ENCODE measurements at regions not wholly inside any gene's neighbourhood (a gene's known extent, or its start where the extent isn't known, plus 50 kb on each side); places are given as distances from the start of the nearest gene placed in this dataset.
A peak's percentile ranks its signal among the peaks of the same experiment; 100 is the strongest.
"Not testable (repeated sequence)": the region's sequence is repeated elsewhere in the genome, so short reads cannot be mapped to it uniquely, and the experiment has no call there.

GRCh38 chr6:166790808-166791207 is 163.8 kb upstream of the RPS6KA2 start:
- H3K36me3 ChIP-seq (ENCODE audit: control insufficient read depth in 5 of 5, insufficient read depth in 5 of 5, low read length in 5 of 5); H3K9ac ChIP-seq (ENCODE audit: low read length in 5 of 5); H3K27me3 ChIP-seq (ENCODE audit: control insufficient read depth in 5 of 5, insufficient read depth in 4 of 5, low read length in 5 of 5); H3K27ac ChIP-seq (ENCODE audit: low read depth, low read length); H3K4me1 ChIP-seq (ENCODE audit: control insufficient read depth in 5 of 5, insufficient read depth in 5 of 5, low read length in 5 of 5); H3K4me3 ChIP-seq (ENCODE audit: low read depth in 1 of 5, low read length in 5 of 5); H3K9me3 ChIP-seq (ENCODE audit: control insufficient read depth in 5 of 5, low read length in 5 of 5): not testable (repeated sequence)

GRCh38 chr6:166788846-166789529 is 161.9 kb upstream of the RPS6KA2 start:
- H3K9ac ChIP-seq (ENCODE audit: low read length in 5 of 5); H3K27me3 ChIP-seq (ENCODE audit: control insufficient read depth in 5 of 5, insufficient read depth in 4 of 5, low read length in 5 of 5); H3K9me3 ChIP-seq (ENCODE audit: control insufficient read depth in 5 of 5, low read length in 5 of 5); H3K4me1 ChIP-seq (ENCODE audit: control insufficient read depth in 5 of 5, insufficient read depth in 5 of 5, low read length in 5 of 5); H3K27ac ChIP-seq (ENCODE audit: low read depth, low read length); H3K4me3 ChIP-seq (ENCODE audit: low read depth in 1 of 5, low read length in 5 of 5); H3K36me3 ChIP-seq (ENCODE audit: control insufficient read depth in 5 of 5, insufficient read depth in 5 of 5, low read length in 5 of 5): not testable (repeated sequence)

DNA sequence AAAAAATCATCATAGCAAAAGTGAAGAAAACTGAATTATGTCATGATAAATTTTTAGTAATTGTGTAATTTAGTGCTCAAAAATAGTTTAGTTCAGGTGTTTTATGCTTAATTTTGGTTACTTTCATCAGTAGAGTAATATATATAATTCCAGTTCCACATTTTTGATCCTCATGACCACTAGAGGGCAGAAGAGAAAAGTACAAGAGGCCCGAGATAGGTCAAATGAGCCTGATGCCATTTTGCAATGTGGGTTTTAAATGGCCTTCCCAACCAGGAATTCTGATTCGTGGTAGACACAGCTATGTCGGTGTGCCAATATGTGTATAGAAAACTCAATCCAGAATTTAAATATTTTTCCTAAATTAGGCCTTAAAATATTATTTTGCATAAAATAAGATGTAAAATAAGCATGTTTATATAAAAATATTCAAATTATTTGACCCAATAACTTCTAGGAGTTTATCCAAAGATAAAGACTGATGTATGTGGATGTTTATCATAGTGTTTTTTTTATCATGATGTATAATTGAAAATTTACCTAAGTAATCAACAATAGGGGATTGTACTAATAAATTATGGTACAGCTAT is 159.7 kb upstream of the RPS6KA2 start:
- H3K27me3 ChIP-seq (ENCODE audit: control insufficient read depth in 5 of 5, insufficient read depth in 4 of 5, low read length in 5 of 5): peaks cover 0 to 3% (median 0%) of the 10 kb centered on the region in 5 donors

DNA sequence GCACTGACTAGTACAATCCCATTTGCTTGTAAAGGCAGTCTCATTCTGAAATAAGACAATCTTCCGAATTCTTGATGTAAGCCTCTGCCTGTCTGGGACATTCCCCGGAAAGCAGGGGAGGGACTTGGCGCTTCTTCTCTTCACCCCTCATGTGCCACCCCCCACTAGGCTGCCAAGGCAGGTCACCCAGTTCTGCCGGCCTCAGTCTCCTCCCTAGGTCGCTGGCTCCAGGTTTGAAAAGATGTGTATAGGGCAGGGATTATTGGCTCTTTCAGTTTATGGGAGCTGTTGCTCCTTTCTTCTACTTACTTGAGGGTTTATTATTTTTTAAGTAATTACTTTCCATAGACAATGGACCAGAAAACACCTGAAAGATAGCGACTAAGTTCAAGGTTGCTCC is 158.1 kb upstream of the RPS6KA2 start:
- Histone ChIP-seq H3K9me3 (ENCODE audit: control insufficient read depth in 5 of 5, low read length in 5 of 5) (no peaks in the 10 kb centered on the region), H3K36me3 (ENCODE audit: control insufficient read depth in 5 of 5, insufficient read depth in 5 of 5, low read length in 5 of 5) (no peaks in the 10 kb centered on the region), H3K4me3 (ENCODE audit: low read depth in 1 of 5, low read length in 5 of 5) (no peak overlapping the region), H3K27ac (ENCODE audit: low read depth, low read length) (no peak overlapping the region), H3K9ac (ENCODE audit: low read length in 5 of 5) (no peak overlapping the region), H3K27me3 (ENCODE audit: control insufficient read depth in 5 of 5, insufficient read depth in 4 of 5, low read length in 5 of 5) (peaks cover 0 to 3% (median 0%) of the 10 kb centered on the region in 5 donors), H3K4me1 (ENCODE audit: control insufficient read depth in 5 of 5, insufficient read depth in 5 of 5, low read length in 5 of 5) (no peaks in the 10 kb centered on the region)

More for the DNA sequence above, 159.7 kb upstream of the RPS6KA2 start:
- Histone ChIP-seq H3K4me3 (ENCODE audit: low read depth in 1 of 5, low read length in 5 of 5) (no peak overlapping the region), H3K9me3 (ENCODE audit: control insufficient read depth in 5 of 5, low read length in 5 of 5) (no peaks in the 10 kb centered on the region), H3K27ac (ENCODE audit: low read depth, low read length) (no peak overlapping the region), H3K4me1 (ENCODE audit: control insufficient read depth in 5 of 5, insufficient read depth in 5 of 5, low read length in 5 of 5) (no peaks in the 10 kb centered on the region), H3K36me3 (ENCODE audit: control insufficient read depth in 5 of 5, insufficient read depth in 5 of 5, low read length in 5 of 5) (no peaks in the 10 kb centered on the region), H3K9ac (ENCODE audit: low read length in 5 of 5) (no peak overlapping the region)

- peaks cover 0 to 3% (median 0%) of the 10 kb centered on the region in 5 donors for H3K27me3 ChIP-seq (ENCODE audit: control insufficient read depth in 5 of 5, insufficient read depth in 4 of 5, low read length in 5 of 5)
- no peaks in the 10 kb centered on the region for H3K4me1 ChIP-seq (ENCODE audit: control insufficient read depth in 5 of 5, insufficient read depth in 5 of 5, low read length in 5 of 5)
- H3K9me3 ChIP-seq (ENCODE audit: control insufficient read depth in 5 of 5, low read length in 5 of 5): no peaks in the 10 kb centered on the region
- no peak overlapping the region for H3K4me3 ChIP-seq (ENCODE audit: low read depth in 1 of 5, low read length in 5 of 5)
- no peak overlapping the region for H3K27ac ChIP-seq (ENCODE audit: low read depth, low read length)
- H3K9ac ChIP-seq (ENCODE audit: low read length in 5 of 5): no peak overlapping the region
- H3K36me3 ChIP-seq (ENCODE audit: control insufficient read depth in 5 of 5, insufficient read depth in 5 of 5, low read length in 5 of 5): no peaks in the 10 kb centered on the region
Measured at GRCh38 chr6:166784691-166785090, 157.6 kb upstream of the RPS6KA2 start.

GRCh38 chr6:166782520-166782919 is 155.5 kb upstream of the RPS6KA2 start:
- Histone ChIP-seq H3K27me3 (ENCODE audit: control insufficient read depth in 5 of 5, insufficient read depth in 4 of 5, low read length in 5 of 5) (peaks cover 0 to 3% (median 0%) of the 10 kb centered on the region in 5 donors), H3K9ac (ENCODE audit: low read length in 5 of 5) (peak overlapping the region in 1 of 5 donors; percentile 38), H3K27ac (ENCODE audit: low read depth, low read length) (no peak overlapping the region), H3K4me1 (ENCODE audit: control insufficient read depth in 5 of 5, insufficient read depth in 5 of 5, low read length in 5 of 5) (no peaks in the 10 kb centered on the region), H3K9me3 (ENCODE audit: control insufficient read depth in 5 of 5, low read length in 5 of 5) (no peaks in the 10 kb centered on the region), H3K36me3 (ENCODE audit: control insufficient read depth in 5 of 5, insufficient read depth in 5 of 5, low read length in 5 of 5) (no peaks in the 10 kb centered on the region), H3K4me3 (ENCODE audit: low read depth in 1 of 5, low read length in 5 of 5) (no peak overlapping the region)

DNA sequence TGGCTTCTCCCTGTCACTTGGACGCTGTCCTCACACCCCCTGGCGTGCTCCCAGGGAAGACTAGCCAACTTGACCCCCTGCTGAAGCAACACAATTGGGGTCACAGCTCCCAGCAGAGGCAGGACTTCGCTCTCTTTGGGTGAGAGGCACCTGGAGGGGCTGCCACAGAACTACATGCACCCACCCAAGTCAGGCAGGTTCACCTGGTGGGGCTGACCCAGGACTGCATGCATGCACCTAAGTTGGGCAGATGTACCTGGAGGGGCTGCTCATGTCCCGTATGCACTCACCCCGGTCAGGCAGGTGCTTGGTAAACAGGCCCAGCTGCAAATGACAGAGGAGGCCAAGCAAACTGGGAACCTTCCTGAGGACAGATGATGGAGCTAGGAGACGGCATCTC is 154.3 kb upstream of the RPS6KA2 start:
- no peak overlapping the region for H3K27ac ChIP-seq (ENCODE audit: low read depth, low read length)
- H3K9ac ChIP-seq (ENCODE audit: low read length in 5 of 5): no peak overlapping the region
- no peaks in the 10 kb centered on the region for H3K4me1 ChIP-seq (ENCODE audit: control insufficient read depth in 5 of 5, insufficient read depth in 5 of 5, low read length in 5 of 5)
- H3K27me3 ChIP-seq (ENCODE audit: control insufficient read depth in 5 of 5, insufficient read depth in 4 of 5, low read length in 5 of 5): peaks cover 0 to 8% (median 4%) of the 10 kb centered on the region in 5 donors
- no peak overlapping the region for H3K4me3 ChIP-seq (ENCODE audit: low read depth in 1 of 5, low read length in 5 of 5)
- H3K36me3 ChIP-seq (ENCODE audit: control insufficient read depth in 5 of 5, insufficient read depth in 5 of 5, low read length in 5 of 5): no peaks in the 10 kb centered on the region
- H3K9me3 ChIP-seq (ENCODE audit: control insufficient read depth in 5 of 5, low read length in 5 of 5): no peaks in the 10 kb centered on the region

GRCh38 chr6:166779963-166780683 is 153.1 kb upstream of the RPS6KA2 start:
- Histone ChIP-seq H3K4me1 (ENCODE audit: control insufficient read depth in 5 of 5, insufficient read depth in 5 of 5, low read length in 5 of 5) (no peaks in the 10 kb centered on the region), H3K9ac (ENCODE audit: low read length in 5 of 5) (no peak overlapping the region), H3K27ac (ENCODE audit: low read depth, low read length) (no peak overlapping the region), H3K4me3 (ENCODE audit: low read depth in 1 of 5, low read length in 5 of 5) (no peak overlapping the region), H3K9me3 (ENCODE audit: control insufficient read depth in 5 of 5, low read length in 5 of 5) (no peaks in the 10 kb centered on the region), H3K36me3 (ENCODE audit: control insufficient read depth in 5 of 5, insufficient read depth in 5 of 5, low read length in 5 of 5) (no peaks in the 10 kb centered on the region), H3K27me3 (ENCODE audit: control insufficient read depth in 5 of 5, insufficient read depth in 4 of 5, low read length in 5 of 5) (peaks cover 0 to 17% (median 4%) of the 10 kb centered on the region in 5 donors)

- no peaks in the 10 kb centered on the region for H3K9me3 ChIP-seq (ENCODE audit: control insufficient read depth in 5 of 5, low read length in 5 of 5)
- H3K27ac ChIP-seq (ENCODE audit: low read depth, low read length): no peak overlapping the region
- no peak overlapping the region for H3K9ac ChIP-seq (ENCODE audit: low read length in 5 of 5)
- no peak overlapping the region for H3K4me3 ChIP-seq (ENCODE audit: low read depth in 1 of 5, low read length in 5 of 5)
- H3K27me3 ChIP-seq (ENCODE audit: control insufficient read depth in 5 of 5, insufficient read depth in 4 of 5, low read length in 5 of 5): peaks cover 2 to 19% (median 4%) of the 10 kb centered on the region in 5 donors
- no peaks in the 10 kb centered on the region for H3K4me1 ChIP-seq (ENCODE audit: control insufficient read depth in 5 of 5, insufficient read depth in 5 of 5, low read length in 5 of 5)
- no peaks in the 10 kb centered on the region for H3K36me3 ChIP-seq (ENCODE audit: control insufficient read depth in 5 of 5, insufficient read depth in 5 of 5, low read length in 5 of 5)
Measured at GRCh38 chr6:166779381-166779780, 152.3 kb upstream of the RPS6KA2 start.

- Histone ChIP-seq H3K36me3 (ENCODE audit: control insufficient read depth in 5 of 5, insufficient read depth in 5 of 5, low read length in 5 of 5) (no peaks in the 10 kb centered on the region), H3K27me3 (ENCODE audit: control insufficient read depth in 5 of 5, insufficient read depth in 4 of 5, low read length in 5 of 5) (peaks cover 2 to 20% (median 4%) of the 10 kb centered on the region in 5 donors), H3K4me3 (ENCODE audit: low read depth in 1 of 5, low read length in 5 of 5) (no peak overlapping the region), H3K4me1 (ENCODE audit: control insufficient read depth in 5 of 5, insufficient read depth in 5 of 5, low read length in 5 of 5) (no peaks in the 10 kb centered on the region), H3K9ac (ENCODE audit: low read length in 5 of 5) (no peak overlapping the region), H3K27ac (ENCODE audit: low read depth, low read length) (no peak overlapping the region), H3K9me3 (ENCODE audit: control insufficient read depth in 5 of 5, low read length in 5 of 5) (no peaks in the 10 kb centered on the region)
Measured at GRCh38 chr6:166778776-166779175, 151.7 kb upstream of the RPS6KA2 start.
